ENCODE measurements at regions not wholly inside any gene's neighbourhood (a gene's known extent, or its start where the extent isn't known, plus 50 kb on each side); places are given as distances from the start of the nearest gene placed in this dataset.

GRCh38 chr5:128645581-128645980, 107.5 kb upstream of the FBN2 start:
- FAIRE-seq, result no peak
- Histone ChIP-seq H3K9me3 (no peaks in the 10 kb centered on the region), H3K27ac (no peak overlapping the region), H3K4me2 (peak overlapping the region; percentile 65; the same call in 2 of the 3 replicates), H3K4me1 (no peaks in the 10 kb centered on the region), H3K4me3 (no peak overlapping the region)
- ChIA-PET CTCF (no interaction called here), POLR2A (no interaction called here)
- no peak for ATAC-seq
- no peak for DNase-seq (ENCODE audit: low read depth in 1 of 2, low spot score in 1 of 2)
- TF ChIP-seq HMGXB4 (CRISPR knock-in tag; IDR thresholded peaks at IDR 0.05; ENCODE audit: borderline replicate concordance) (no peak), POLR2A (IDR thresholded peaks at IDR 0.05; ENCODE audit: low read length) (no peak), KDM5A (IDR thresholded peaks at IDR 0.05) (no peak), RFX5 (IDR thresholded peaks at IDR 0.05) (no peak), JUN (IDR thresholded peaks at IDR 0.05) (no peak), SREBF2 (IDR thresholded peaks at IDR 0.05) (no peak), RARB (CRISPR knock-in tag; IDR thresholded peaks at IDR 0.05) (no peak), ZSCAN20 (CRISPR knock-in tag; IDR thresholded peaks at IDR 0.05) (no peak), RCOR1 (IDR thresholded peaks at IDR 0.05; ENCODE audit: low read depth, low read length) (no peak), TFCP2L1 (CRISPR knock-in tag; IDR thresholded peaks at IDR 0.05) (no peak), GATA3 (IDR thresholded peaks at IDR 0.05; ENCODE audit: borderline replicate concordance) (no peak), NR3C1 (IDR thresholded peaks at IDR 0.05) (no peak), FOSL2 (IDR thresholded peaks at IDR 0.05) (no peak), FOSL2 (CRISPR knock-in tag; IDR thresholded peaks at IDR 0.05) (no peak), ZFP36 (IDR thresholded peaks at IDR 0.05; ENCODE audit: borderline replicate concordance, partially characterized antibody) (no peak), EP300 (IDR thresholded peaks at IDR 0.05) (no peak), HEYL (CRISPR knock-in tag; IDR thresholded peaks at IDR 0.05) (no peak), CHD2 (IDR thresholded peaks at IDR 0.05; ENCODE audit: low read length, partially characterized antibody) (no peak)
- 78% methylated on average over 1 of the region's 1 CpG for WGBS (ENCODE audit: missing lambda C conversion rate)

- ATAC-seq (no peak), DNase-seq (ENCODE audit: low read depth in 1 of 2, low spot score in 1 of 2) (no peak), FAIRE-seq (no peak)
- no peak overlapping the region for H3K4me3 ChIP-seq
- CTCF ChIA-PET, result no interaction called here
- H3K9me3 ChIP-seq, result no peaks in the 10 kb centered on the region
- no peaks in the 10 kb centered on the region for H3K4me1 ChIP-seq
- WGBS (ENCODE audit: missing lambda C conversion rate), result 53% methylated on average over 2 of the region's 2 CpGs
- no peak for TF ChIP-seq GATA3 (IDR thresholded peaks at IDR 0.05; ENCODE audit: borderline replicate concordance)
- no peak for TF ChIP-seq HOXB5 (CRISPR knock-in tag; IDR thresholded peaks at IDR 0.05)
- no peak for TF ChIP-seq MAFK (IDR thresholded peaks at IDR 0.05; ENCODE audit: partially characterized antibody)
- no peak for TF ChIP-seq RFX5 (IDR thresholded peaks at IDR 0.05)
- no peak for TF ChIP-seq NPAS2 (CRISPR knock-in tag; IDR thresholded peaks at IDR 0.05; ENCODE audit: borderline replicate concordance)
- no peak for TF ChIP-seq ELK1 (IDR thresholded peaks at IDR 0.05; ENCODE audit: low read depth, low read length)
- no peak for TF ChIP-seq HMGXB4 (CRISPR knock-in tag; IDR thresholded peaks at IDR 0.05; ENCODE audit: borderline replicate concordance)
- no peak for TF ChIP-seq POLR2AphosphoS2 (conservative IDR thresholded peaks at IDR 0.05; ENCODE audit: low read length)
- no peak overlapping the region for H3K4me2 ChIP-seq
- no peak overlapping the region for H3K27ac ChIP-seq
- POLR2A ChIA-PET, result no interaction called here
Measured at GRCh38 chr5:128646176-128646575, 108.1 kb upstream of the FBN2 start.

- H3K4me3 ChIP-seq, result no peak overlapping the region
- H3K9me3 ChIP-seq, result no peaks in the 10 kb centered on the region
- H3K27ac ChIP-seq, result no peak overlapping the region
- POLR2A ChIA-PET, result no interaction called here
- H3K4me1 ChIP-seq, result no peaks in the 10 kb centered on the region
- CTCF ChIA-PET, result no interaction called here
- ATAC-seq, result no peak
- TF ChIP-seq MAX (IDR thresholded peaks at IDR 0.05) (no peak), E2F6 (IDR thresholded peaks at IDR 0.05; ENCODE audit: borderline replicate concordance, low read depth) (no peak), CTCF (IDR thresholded peaks at IDR 0.05) (no peak)
- H3K4me2 ChIP-seq, result no peak overlapping the region
- FAIRE-seq, result peak; percentile 84
- DNase-seq (ENCODE audit: low read depth in 1 of 2, low spot score in 1 of 2), result no peak
Measured at GRCh38 chr5:128649192-128649591, 111.1 kb upstream of the FBN2 start.
